NT2/D1 (cell line): ENCODE measurements at regions not wholly inside any gene's neighbourhood (a gene's known extent, or its start where the extent isn't known, plus 50 kb on each side); places are given as distances from the start of the nearest gene placed in this dataset.

ENCODE experiments used
- YY1 ChIP-seq: IDR thresholded peaks from 2 replicates; pipeline ENCODE4 v1.6.1; 2011; ENCODE audit not compliant: insufficient read length, insufficient read depth
- ZNF274 ChIP-seq: IDR thresholded peaks from 2 replicates; pipeline ENCODE4 v1.6.1; 2011; ENCODE audit warnings: mild to moderate bottlenecking, low read depth, low read length

DNA sequence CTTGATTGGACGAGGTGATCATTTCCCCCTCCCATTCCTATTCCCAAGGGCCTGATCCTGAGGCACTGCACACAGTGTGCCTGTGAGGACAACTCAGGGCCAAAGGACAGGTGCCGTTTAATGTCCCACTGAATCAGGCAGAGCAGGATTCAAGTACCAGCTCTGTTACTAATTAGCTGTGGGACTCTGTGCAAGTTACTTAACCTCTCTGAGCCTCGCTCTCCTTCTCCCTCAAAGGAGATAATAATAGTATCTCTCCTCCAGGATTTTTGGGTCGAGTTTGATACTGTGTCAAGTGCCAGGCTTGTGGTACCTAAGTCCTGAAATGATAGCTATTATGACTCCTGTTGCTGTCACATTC lies 86.8 kb upstream of the NKD1 start:
- TF ChIP-seq YY1, result no peak
- TF ChIP-seq ZNF274, result no peak
